GM21515 (cell line): ENCODE measurements at regions not wholly inside any gene's neighbourhood (a gene's known extent, or its start where the extent isn't known, plus 50 kb on each side); places are given as distances from the start of the nearest gene placed in this dataset.

Experiments
- ATAC-seq: cut with Tn5 transposase; IDR thresholded peaks from one replicate; pipeline ENCODE4 v1.9.1; 2021; ENCODE audit not compliant: unreplicated experiment

- peak; percentile 72 for ATAC-seq
Observed at GRCh38 chr4:74675673-74676279, 118.5 kb downstream of the BTC start.

- ATAC-seq, result no peak
Observed at GRCh38 chr4:74682567-74683359, 111.6 kb downstream of the BTC start.

- no peak for ATAC-seq
Observed at GRCh38 chr4:74692972-74693371, 101.4 kb downstream of the BTC start.
